ENCODE measurements at regions not wholly inside any gene's neighbourhood (a gene's known extent, or its start where the extent isn't known, plus 50 kb on each side); places are given as distances from the start of the nearest gene placed in this dataset.

DNA sequence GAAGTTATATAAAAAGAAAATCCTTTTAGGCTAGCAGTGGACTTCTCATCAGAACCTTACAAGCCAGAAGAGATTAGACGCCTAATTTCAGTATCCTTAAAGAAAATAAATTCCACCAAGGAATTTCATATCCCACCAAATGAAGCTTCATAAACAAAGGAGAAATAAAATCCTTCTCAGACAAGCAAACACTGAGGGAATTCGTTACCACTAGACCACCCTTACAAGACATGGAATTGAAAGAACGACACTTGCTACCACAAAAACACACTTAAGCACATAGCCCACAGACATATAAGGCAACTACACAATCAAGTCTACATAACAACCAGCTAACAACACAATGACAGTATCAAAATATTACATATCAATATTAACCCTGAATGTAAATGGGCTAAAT is 299.2 kb downstream of the TOX3 start:
- Histone ChIP-seq H3K4me1 (no peaks in the 10 kb centered on the region), H3K4me3 (no peak overlapping the region), H3K9me3 (no peaks in the 10 kb centered on the region; the same call in 1 of the 2 replicates), H3K36me3 (no peaks in the 10 kb centered on the region), H3K27me3 (no peaks in the 10 kb centered on the region), H4K20me1 (no peaks in the 10 kb centered on the region), H3K27ac (no peak overlapping the region), H3K4me2 (no peak overlapping the region), H3K9ac (no peak overlapping the region)
- TF ChIP-seq Cebpa-rat (IDR thresholded peaks at IDR 0.05): no peak

GRCh38 chr16:52238710-52239109 is 308.2 kb downstream of the TOX3 start:
- no peak overlapping the region for H3K9ac ChIP-seq

DNA sequence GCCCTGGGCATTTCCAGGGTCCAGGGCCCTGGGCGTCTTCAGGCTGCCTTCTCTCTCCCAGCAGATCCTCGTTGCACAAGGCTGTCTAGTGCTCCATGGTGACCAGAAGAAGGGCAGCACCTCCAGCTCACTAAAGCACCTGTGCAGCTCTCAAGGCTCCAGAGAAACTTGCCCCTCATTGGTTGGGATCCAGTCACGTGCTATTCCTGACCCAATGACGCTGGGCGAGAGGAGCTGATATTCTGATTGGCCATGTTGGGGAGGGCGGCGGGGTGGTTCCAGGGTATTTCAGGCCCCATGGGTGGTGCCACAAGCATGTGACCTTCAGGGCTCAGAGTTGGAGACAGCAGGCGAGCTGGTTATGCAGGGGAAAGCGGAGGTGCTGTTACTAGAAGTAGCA is 309.1 kb downstream of the TOX3 start:
- H3K4me3 ChIP-seq: no peak overlapping the region
- H3K27ac ChIP-seq: no peak overlapping the region
- no peaks in the 10 kb centered on the region for H3K4me1 ChIP-seq
- H3K27me3 ChIP-seq: no peaks in the 10 kb centered on the region
- H3K36me3 ChIP-seq: no peaks in the 10 kb centered on the region
- H3K9ac ChIP-seq: no peak overlapping the region
- no peak overlapping the region for H3K4me2 ChIP-seq
- no peaks in the 10 kb centered on the region for H4K20me1 ChIP-seq
- no peak for TF ChIP-seq Cebpa-rat (IDR thresholded peaks at IDR 0.05)
- no peaks in the 10 kb centered on the region for H3K9me3 ChIP-seq

More at GRCh38 chr16:52238710-52239109, 308.2 kb downstream of the TOX3 start:
- Histone ChIP-seq H3K27ac (no peak overlapping the region), H3K4me2 (no peak overlapping the region), H3K36me3 (no peaks in the 10 kb centered on the region), H3K9me3 (no peaks in the 10 kb centered on the region), H4K20me1 (no peaks in the 10 kb centered on the region), H3K4me1 (no peaks in the 10 kb centered on the region), H3K27me3 (no peaks in the 10 kb centered on the region), H3K4me3 (no peak overlapping the region)
- no peak for TF ChIP-seq Cebpa-rat (IDR thresholded peaks at IDR 0.05)

GRCh38 chr16:52235186-52235585 is 311.8 kb downstream of the TOX3 start:
- Histone ChIP-seq H3K9ac (no peak overlapping the region), H3K4me2 (no peak overlapping the region), H3K4me1 (no peaks in the 10 kb centered on the region), H3K4me3 (no peak overlapping the region), H3K36me3 (no peaks in the 10 kb centered on the region), H3K27me3 (no peaks in the 10 kb centered on the region), H3K27ac (no peak overlapping the region), H3K9me3 (no peaks in the 10 kb centered on the region), H4K20me1 (no peaks in the 10 kb centered on the region)
- no peak for TF ChIP-seq Cebpa-rat (IDR thresholded peaks at IDR 0.05)

DNA sequence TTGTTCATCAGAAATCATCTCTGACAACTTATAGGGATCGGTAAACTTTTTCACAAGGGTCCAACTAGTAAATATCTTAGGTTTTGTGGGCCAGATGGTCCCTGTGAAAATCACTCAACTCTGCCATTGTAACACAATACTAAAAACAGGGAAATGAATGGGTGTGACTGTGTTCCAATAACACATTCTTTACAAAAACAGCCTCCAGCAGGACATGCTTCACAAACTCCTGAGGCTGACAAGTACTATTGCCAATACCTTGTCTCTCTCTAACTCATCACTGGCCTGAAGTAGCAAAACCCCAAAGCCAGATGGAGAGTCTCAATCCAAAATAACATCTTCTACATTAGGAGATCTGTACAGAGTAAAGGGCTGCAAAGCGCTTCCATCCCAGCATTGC is 312.3 kb downstream of the TOX3 start:
- Histone ChIP-seq H3K27me3 (no peaks in the 10 kb centered on the region), H3K4me2 (no peak overlapping the region), H4K20me1 (no peaks in the 10 kb centered on the region), H3K4me3 (no peak overlapping the region), H3K9ac (no peak overlapping the region), H3K9me3 (no peaks in the 10 kb centered on the region), H3K36me3 (no peaks in the 10 kb centered on the region), H3K27ac (no peak overlapping the region), H3K4me1 (no peaks in the 10 kb centered on the region)
- no peak for TF ChIP-seq Cebpa-rat (IDR thresholded peaks at IDR 0.05)

GRCh38 chr16:52229471-52229870 is 317.5 kb downstream of the TOX3 start:
- no peaks in the 10 kb centered on the region for H3K27me3 ChIP-seq
- no peak overlapping the region for H3K4me3 ChIP-seq
- no peaks in the 10 kb centered on the region for H3K9me3 ChIP-seq
- no peak overlapping the region for H3K9ac ChIP-seq
- H4K20me1 ChIP-seq: no peaks in the 10 kb centered on the region
- H3K4me1 ChIP-seq: no peaks in the 10 kb centered on the region
- no peak overlapping the region for H3K27ac ChIP-seq
- H3K4me2 ChIP-seq: no peak overlapping the region
- TF ChIP-seq Cebpa-rat (IDR thresholded peaks at IDR 0.05): no peak
- H3K36me3 ChIP-seq: no peaks in the 10 kb centered on the region

GRCh38 chr16:52227851-52228250 is 319.1 kb downstream of the TOX3 start:
- Histone ChIP-seq H4K20me1 (no peaks in the 10 kb centered on the region), H3K36me3 (no peaks in the 10 kb centered on the region), H3K4me3 (no peak overlapping the region), H3K27ac (no peak overlapping the region), H3K9ac (no peak overlapping the region), H3K27me3 (no peaks in the 10 kb centered on the region), H3K4me2 (no peak overlapping the region), H3K4me1 (no peaks in the 10 kb centered on the region), H3K9me3 (no peaks in the 10 kb centered on the region)
- TF ChIP-seq Cebpa-rat (IDR thresholded peaks at IDR 0.05): no peak

- Histone ChIP-seq H3K36me3 (no peaks in the 10 kb centered on the region), H3K9me3 (peaks cover 11% of the 10 kb centered on the region), H4K20me1 (no peaks in the 10 kb centered on the region), H3K27ac (no peak overlapping the region), H3K4me2 (no peak overlapping the region), H3K4me3 (no peak overlapping the region), H3K4me1 (peaks cover 12% of the 10 kb centered on the region), H3K27me3 (no peaks in the 10 kb centered on the region), H3K9ac (no peak overlapping the region)
- TF ChIP-seq Cebpa-rat (IDR thresholded peaks at IDR 0.05): no peak
These were observed 334.1 kb downstream of the TOX3 start for GRCh38 chr16:52212841-52213240.

GRCh38 chr16:52209227-52209626 is 337.7 kb downstream of the TOX3 start:
- Histone ChIP-seq H3K9me3 (no peaks in the 10 kb centered on the region), H3K27ac (no peak overlapping the region), H3K27me3 (no peaks in the 10 kb centered on the region), H4K20me1 (no peaks in the 10 kb centered on the region), H3K9ac (no peak overlapping the region), H3K4me3 (no peak overlapping the region), H3K4me2 (no peak overlapping the region), H3K36me3 (no peaks in the 10 kb centered on the region), H3K4me1 (peaks cover 5% of the 10 kb centered on the region)
- TF ChIP-seq Cebpa-rat (IDR thresholded peaks at IDR 0.05): no peak

DNA sequence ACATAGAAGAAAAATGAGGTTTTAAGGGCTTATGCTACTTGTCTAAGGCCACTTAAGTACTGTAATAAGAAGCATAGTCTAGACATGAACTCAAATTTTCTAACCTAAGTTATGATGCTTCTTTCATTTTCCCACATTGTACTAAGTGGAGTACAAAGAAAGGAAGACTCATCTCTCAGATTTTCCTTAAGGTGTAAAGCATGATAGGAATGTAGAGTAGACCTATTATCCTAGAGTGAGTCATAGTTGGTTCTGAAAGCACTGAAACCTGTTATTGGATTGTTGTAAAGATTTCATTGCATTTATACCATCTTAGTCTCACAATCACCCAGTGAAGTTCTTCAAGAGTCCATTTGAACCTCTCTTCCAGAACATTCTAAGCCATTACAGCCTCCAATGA is 343.8 kb downstream of the TOX3 start:
- H3K4me3 ChIP-seq: no peak overlapping the region
- H3K27ac ChIP-seq: no peak overlapping the region
- no peaks in the 10 kb centered on the region for H3K4me1 ChIP-seq
- H3K9me3 ChIP-seq: no peaks in the 10 kb centered on the region
- no peaks in the 10 kb centered on the region for H3K27me3 ChIP-seq
- TF ChIP-seq Cebpa-rat (IDR thresholded peaks at IDR 0.05): no peak
- no peaks in the 10 kb centered on the region for H3K36me3 ChIP-seq
- H3K9ac ChIP-seq: no peak overlapping the region
- no peak overlapping the region for H3K4me2 ChIP-seq
- no peaks in the 10 kb centered on the region for H4K20me1 ChIP-seq

DNA sequence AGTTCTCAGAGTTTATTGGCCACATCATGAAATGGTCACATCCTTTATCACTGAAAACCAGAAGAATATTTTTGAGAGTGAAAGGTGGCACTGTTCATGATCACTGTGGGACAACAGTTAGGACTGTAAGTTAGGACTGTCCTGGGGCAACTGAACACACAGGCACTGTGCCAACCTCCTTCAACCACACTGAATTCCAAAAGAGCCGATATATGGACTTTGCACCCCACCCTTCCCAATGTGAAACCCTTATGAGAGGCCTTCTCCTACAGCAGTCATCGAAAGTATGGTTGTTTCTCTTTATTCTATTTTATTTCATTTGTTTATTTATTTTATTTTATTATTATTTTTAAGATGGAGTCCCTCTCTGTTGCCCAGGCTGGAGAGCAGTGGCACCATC is 353.5 kb downstream of the TOX3 start:
- no peaks in the 10 kb centered on the region for H3K9me3 ChIP-seq
- no peak overlapping the region for H3K4me2 ChIP-seq
- H3K27me3 ChIP-seq: no peaks in the 10 kb centered on the region
- H3K36me3 ChIP-seq: no peaks in the 10 kb centered on the region
- H3K9ac ChIP-seq: no peak overlapping the region
- no peaks in the 10 kb centered on the region for H3K4me1 ChIP-seq
- no peak overlapping the region for H3K4me3 ChIP-seq
- H3K27ac ChIP-seq: no peak overlapping the region
- H4K20me1 ChIP-seq: no peaks in the 10 kb centered on the region
- no peak for TF ChIP-seq Cebpa-rat (IDR thresholded peaks at IDR 0.05)
